Retinal pigment epithelial cell (primary cell): ENCODE measurements at regions not wholly inside any gene's neighbourhood (a gene's known extent, or its start where the extent isn't known, plus 50 kb on each side); places are given as distances from the start of the nearest gene placed in this dataset.
"Not testable (repeated sequence)": the region's sequence is repeated elsewhere in the genome, so short reads cannot be mapped to it uniquely, and the experiment has no call there.

Experiments used
- DNase-seq: peaks from one replicate; pipeline ENCODE4 v3.0.0-alpha.2; 2010; ENCODE audit warnings: low read depth
- H3K4me3 ChIP-seq: 2 replicates; pipeline ENCODE4 v1.5.1; 2011; ENCODE audit warnings: mild to moderate bottlenecking, low read length, control low read depth, moderate library complexity
- TF ChIP-seq, protein P1 (sequence below): conservative IDR thresholded peaks from 2 replicates; pipeline ENCODE4 v1.5.1; 2011; ENCODE audit warnings: low read depth, low read length, control low read depth, inconsistent platforms

DNA sequence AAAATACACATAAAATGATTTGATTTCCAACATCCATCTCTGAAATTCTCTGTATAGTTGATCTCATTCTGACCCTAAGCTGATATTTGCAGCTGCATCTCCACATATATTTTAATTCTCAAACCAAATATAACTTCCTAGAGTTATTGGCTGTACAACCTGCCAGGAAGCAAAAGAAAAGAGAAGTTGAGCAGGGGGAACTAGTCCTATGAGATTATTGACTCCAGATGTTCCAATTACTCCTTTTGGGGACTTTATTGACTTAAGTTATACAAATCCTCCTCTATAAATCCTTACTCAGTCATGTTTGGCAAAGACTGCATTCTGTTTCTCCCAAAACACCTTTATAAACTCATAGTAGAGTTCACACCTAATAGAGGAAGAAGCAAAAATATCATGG, 599.4 kb upstream of the ANKRD30A start:
- DNase-seq, result no peak
- H3K4me3 ChIP-seq, result no peak overlapping the region
- TF ChIP-seq, protein P1, sequence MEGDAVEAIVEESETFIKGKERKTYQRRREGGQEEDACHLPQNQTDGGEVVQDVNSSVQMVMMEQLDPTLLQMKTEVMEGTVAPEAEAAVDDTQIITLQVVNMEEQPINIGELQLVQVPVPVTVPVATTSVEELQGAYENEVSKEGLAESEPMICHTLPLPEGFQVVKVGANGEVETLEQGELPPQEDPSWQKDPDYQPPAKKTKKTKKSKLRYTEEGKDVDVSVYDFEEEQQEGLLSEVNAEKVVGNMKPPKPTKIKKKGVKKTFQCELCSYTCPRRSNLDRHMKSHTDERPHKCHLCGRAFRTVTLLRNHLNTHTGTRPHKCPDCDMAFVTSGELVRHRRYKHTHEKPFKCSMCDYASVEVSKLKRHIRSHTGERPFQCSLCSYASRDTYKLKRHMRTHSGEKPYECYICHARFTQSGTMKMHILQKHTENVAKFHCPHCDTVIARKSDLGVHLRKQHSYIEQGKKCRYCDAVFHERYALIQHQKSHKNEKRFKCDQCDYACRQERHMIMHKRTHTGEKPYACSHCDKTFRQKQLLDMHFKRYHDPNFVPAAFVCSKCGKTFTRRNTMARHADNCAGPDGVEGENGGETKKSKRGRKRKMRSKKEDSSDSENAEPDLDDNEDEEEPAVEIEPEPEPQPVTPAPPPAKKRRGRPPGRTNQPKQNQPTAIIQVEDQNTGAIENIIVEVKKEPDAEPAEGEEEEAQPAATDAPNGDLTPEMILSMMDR, result no peak

DNA sequence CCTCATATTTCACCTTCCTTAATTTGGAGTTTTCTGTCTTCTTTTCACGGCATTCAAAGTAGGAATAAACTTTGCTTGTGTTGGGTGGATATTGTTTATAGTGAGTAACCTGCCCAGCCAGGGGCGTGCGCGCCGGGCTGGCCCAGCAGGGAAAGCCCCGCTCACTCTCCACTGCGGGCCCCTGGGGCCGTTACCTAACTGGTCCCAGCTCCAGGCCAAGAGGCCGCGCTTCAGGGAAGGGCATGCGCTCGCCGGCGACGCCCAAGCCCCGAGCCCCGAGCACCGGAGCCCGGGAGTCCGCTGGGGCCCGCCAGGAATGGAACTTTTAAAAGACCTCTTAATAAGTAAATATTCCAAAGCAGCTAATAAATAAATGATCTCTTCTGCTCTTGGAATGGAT, 601.3 kb upstream of the ANKRD30A start:
- DNase-seq, H3K4me3 ChIP-seq: not testable (repeated sequence)

DNA sequence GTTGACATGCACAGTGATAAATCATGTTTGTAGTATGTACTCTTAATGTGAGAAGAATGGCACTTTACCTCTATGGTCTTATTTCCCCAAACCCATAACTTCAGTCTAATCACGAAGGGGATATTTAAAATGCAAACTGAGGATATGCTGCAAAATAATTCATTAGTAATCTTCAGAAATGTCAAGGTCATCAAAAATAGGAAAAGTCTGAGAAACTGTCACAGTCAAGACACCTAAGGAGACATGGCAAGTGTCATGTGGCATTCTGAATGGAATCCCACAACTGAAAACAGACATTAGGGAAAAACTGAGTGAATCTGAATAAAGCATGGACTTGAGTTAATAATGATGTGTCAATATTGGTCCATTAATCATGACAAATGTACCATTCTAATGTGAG, 605.5 kb upstream of the ANKRD30A start:
- TF ChIP-seq, protein P1, result no peak
- H3K4me3 ChIP-seq, result no peak overlapping the region
- DNase-seq, result no peak

DNA sequence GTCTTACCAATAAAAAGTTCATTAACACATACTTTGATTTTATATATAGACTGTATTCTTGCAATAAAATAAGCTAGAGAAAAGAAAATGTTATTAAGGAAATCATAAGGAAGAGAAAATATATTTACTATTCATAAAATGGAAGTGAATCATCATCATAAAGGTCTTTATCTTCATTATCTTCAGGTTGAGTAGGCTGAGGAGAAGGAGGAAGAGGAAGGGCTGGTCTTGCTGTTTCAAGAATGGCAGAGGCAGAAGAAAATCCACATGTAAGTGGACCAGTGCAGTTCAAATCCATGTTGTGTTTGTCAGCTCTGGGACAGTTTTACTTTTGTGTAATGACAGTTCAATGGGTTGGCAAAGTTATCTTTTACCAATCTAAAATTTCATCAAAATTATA, 609.1 kb upstream of the ANKRD30A start:
- TF ChIP-seq, protein P1, result no peak
- DNase-seq, result no peak
- no peak overlapping the region for H3K4me3 ChIP-seq

DNA sequence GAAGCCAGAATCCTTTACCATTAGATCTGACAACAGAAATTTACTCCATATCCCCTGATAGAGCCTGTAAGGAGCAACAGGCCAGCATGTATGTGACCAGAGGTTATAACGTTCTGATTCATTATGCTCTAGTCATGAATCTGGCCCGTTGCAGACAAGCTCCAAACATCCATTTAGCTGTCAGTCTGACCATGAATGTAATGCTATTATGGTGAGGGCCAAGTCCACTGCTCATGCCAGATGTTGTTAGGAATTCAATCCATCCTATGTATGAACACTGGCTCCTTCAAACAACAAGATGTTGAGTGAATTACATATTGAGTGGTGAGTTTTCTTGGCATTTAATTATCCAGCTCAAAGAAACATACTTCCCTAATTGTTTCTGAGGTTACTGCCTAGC, 610.1 kb upstream of the ANKRD30A start:
- TF ChIP-seq, protein P1, result no peak
- DNase-seq, result no peak
- no peak overlapping the region for H3K4me3 ChIP-seq

DNA sequence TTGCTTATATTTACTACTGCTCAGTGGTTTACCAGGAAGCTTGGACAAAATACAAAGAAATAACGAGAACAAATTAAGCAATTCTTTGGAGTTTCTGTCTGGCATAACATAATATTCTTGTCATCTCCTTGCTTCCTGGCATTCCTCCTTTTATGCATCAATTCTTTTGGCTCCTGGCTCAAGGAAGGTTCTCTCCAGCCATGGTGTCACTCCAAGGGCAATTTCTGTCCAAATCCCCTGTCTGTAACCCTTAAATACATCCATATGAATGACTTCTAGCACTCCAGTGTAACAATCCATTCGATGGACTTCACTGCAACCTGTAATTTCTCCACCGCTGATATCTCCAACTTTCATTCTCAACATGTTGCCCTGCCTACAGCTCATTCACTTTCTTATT, 617.7 kb upstream of the ANKRD30A start:
- TF ChIP-seq, protein P1, result no peak
- H3K4me3 ChIP-seq, result no peak overlapping the region
- DNase-seq, result no peak

DNA sequence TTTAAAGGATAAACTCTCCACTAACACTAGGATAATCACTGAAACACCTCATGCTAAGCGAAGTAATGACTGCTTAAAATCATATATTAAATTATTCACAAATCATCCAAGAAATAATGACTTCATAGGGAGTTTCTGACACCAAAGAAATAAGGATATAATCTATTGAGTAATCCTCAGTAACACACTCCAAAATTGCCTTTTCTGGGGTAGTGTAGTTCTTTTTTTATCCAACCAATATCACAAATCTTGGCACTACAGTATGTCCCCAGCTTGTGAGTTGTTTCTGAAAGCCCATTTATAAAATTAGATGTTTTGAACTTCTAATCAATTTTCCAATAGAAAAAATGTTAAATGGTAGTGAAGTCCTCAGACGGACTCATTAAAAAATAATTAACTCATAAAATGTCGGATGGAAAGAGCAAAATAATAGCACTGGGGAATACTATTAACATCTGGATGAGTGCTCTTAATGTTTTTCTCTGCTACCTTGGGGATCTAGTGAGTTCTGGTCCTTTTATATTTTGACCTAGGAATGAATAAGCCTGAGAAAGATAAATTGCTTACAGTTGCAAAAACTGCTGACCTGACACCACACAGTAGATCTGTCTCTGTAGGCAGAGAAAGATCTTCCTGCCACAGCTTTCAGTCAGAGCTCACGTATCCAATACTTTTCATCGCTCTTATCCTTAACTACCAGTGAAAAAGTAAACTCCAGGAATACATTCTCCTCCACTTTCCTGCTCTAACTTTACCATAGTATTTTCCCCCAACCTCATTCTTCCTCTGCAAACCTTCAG, 618.5 kb upstream of the ANKRD30A start:
- no peak overlapping the region for H3K4me3 ChIP-seq
- DNase-seq, result no peak
- TF ChIP-seq, protein P1, result no peak
